Ishikawa (cell line): ENCODE measurements at regions not wholly inside any gene's neighbourhood (a gene's known extent, or its start where the extent isn't known, plus 50 kb on each side); places are given as distances from the start of the nearest gene placed in this dataset.

Experiments used
- CEBPB ChIP-seq: IDR thresholded peaks from 2 replicates; pipeline ENCODE4 v1.6.1; 2012
- CREB1 ChIP-seq: IDR thresholded peaks from 2 replicates; pipeline ENCODE4 v1.6.1; 2012; ENCODE audit warnings: low read depth
- EGR1 ChIP-seq: IDR thresholded peaks from 2 replicates; pipeline ENCODE4 v1.6.1; 2012
- EP300 ChIP-seq: IDR thresholded peaks from 2 replicates; pipeline ENCODE4 v1.6.1; 2012; ENCODE audit warnings: borderline replicate concordance
- FOXM1 ChIP-seq: IDR thresholded peaks from 2 replicates; pipeline ENCODE4 v1.6.1; 2012; ENCODE audit warnings: low read depth, borderline replicate concordance
- MAX ChIP-seq: IDR thresholded peaks from 2 replicates; pipeline ENCODE4 v1.6.1; 2012
- NFIC ChIP-seq: IDR thresholded peaks from 2 replicates; pipeline ENCODE4 v1.6.1; 2012
- RAD21 ChIP-seq: IDR thresholded peaks from 2 replicates; pipeline ENCODE4 v1.6.1; 2012; ENCODE audit warnings: low read depth
- REST ChIP-seq: IDR thresholded peaks from 2 replicates; pipeline ENCODE4 v1.6.1; 2012; ENCODE audit warnings: low read depth, mild to moderate bottlenecking
- TAF1 ChIP-seq: IDR thresholded peaks from 2 replicates; pipeline ENCODE4 v1.6.1; 2012; ENCODE audit warnings: low read depth, mild to moderate bottlenecking
- TCF12 ChIP-seq: IDR thresholded peaks from 2 replicates; pipeline ENCODE4 v1.6.1; 2012; ENCODE audit warnings: low read depth
- TEAD4 ChIP-seq: IDR thresholded peaks from 2 replicates; pipeline ENCODE4 v1.6.1; 2012
- YY1 ChIP-seq: IDR thresholded peaks from 2 replicates; pipeline ENCODE4 v1.6.1; 2012; ENCODE audit warnings: low read depth
- ZBTB7A ChIP-seq: IDR thresholded peaks from 2 replicates; pipeline ENCODE4 v1.6.1; 2012; ENCODE audit warnings: low read depth
- TF ChIP-seq, protein P1 (sequence below): IDR thresholded peaks from 2 replicates; pipeline ENCODE4 v1.6.1; 2012

GRCh38 chr4:128345650-128346049 is 58.0 kb upstream of the PGRMC2 start:
- TF ChIP-seq RAD21 (no peak), TEAD4 (no peak), FOXM1 (no peak), CEBPB (no peak), CREB1 (no peak), REST (no peak), TAF1 (no peak), YY1 (no peak), ZBTB7A (no peak), MAX (no peak), TCF12 (no peak)
- TF ChIP-seq, protein P1, sequence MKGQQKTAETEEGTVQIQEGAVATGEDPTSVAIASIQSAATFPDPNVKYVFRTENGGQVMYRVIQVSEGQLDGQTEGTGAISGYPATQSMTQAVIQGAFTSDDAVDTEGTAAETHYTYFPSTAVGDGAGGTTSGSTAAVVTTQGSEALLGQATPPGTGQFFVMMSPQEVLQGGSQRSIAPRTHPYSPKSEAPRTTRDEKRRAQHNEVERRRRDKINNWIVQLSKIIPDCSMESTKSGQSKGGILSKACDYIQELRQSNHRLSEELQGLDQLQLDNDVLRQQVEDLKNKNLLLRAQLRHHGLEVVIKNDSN, result no peak

DNA sequence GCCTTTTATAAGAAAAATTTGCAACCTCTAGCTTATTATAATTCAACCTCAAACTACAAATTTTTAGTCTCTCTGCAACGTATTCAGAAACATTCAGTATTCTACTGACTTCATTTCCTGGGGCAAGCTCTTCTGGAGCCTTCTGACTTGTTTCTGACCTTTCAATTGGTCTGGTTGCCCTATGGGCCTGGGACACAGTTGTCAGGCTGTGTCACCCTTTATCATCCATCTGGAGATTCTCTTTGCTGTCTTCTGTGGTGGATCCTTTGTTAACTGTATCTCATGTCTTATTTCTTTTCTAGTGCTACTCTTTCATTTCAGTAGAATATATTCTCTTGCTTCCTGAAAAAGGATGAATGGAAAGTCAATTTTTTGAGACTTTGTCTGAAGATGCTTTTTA is 55.1 kb upstream of the PGRMC2 start:
- TF ChIP-seq FOXM1, result no peak
- TF ChIP-seq EP300, result no peak
- TF ChIP-seq, protein P1, result no peak
- TF ChIP-seq CREB1, result no peak
- no peak for TF ChIP-seq EGR1
- no peak for TF ChIP-seq TEAD4
- no peak for TF ChIP-seq MAX
- no peak for TF ChIP-seq REST
- no peak for TF ChIP-seq NFIC
- TF ChIP-seq TAF1, result no peak
- TF ChIP-seq CEBPB, result no peak
- no peak for TF ChIP-seq ZBTB7A
- TF ChIP-seq YY1, result no peak
- TF ChIP-seq RAD21, result no peak
- TF ChIP-seq TCF12, result no peak

DNA sequence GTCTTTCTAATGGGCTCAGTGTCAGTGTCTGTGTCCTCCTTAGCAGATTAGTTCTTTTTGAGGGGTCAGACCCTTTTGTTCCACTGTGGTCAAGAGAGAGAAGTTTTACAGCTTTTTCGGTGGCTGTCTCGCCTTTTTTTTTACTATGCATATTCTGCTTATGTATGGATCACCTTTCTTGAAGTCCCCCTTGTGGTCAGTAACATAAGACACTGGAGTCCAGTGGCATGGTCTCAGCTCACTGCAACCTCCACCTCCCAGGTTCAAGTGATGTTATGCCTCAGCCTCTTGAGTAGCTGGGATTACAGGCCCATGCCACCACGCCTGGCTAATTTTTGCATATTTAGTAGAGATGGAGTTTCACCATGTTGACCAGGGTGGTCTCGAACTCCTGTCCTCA is 54.0 kb upstream of the PGRMC2 start:
- TF ChIP-seq RAD21 (peak; percentile 24; the same call in 1 of the 2 replicates), CEBPB (no peak)

DNA sequence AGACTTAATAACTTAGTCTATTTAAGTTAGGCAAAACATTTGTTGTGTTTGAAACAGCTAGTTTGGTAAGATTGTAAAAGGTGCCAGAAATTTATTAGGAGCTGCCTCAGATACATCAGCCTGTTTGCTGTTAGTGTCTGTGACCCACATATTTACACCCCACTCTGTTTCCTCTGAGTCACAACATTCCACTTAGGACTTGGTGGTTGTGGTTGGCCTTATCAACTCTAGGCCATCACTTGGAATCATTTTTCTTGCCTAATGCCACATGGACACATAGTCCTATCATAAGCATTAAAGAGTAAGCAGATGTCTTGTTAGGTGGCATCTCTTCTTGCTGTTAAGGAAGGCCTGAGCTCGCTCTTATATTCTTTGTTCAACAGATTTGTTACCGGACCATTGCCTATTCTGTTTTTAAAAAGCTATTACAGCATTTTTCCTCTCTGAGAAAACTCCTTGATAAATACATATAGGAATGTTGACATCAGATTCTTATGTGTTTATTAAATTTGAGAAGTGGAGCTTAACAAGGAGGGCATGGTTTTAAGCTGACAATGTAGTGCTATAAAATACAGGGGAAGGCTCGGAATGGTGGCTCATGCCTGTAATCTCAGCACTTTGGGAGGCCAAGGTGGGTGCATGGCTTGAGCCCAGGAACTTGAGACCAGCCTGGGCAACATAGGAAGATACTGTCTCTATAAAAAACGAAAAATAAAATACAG is 51.2 kb upstream of the PGRMC2 start:
- TF ChIP-seq, protein P1, result no peak
- TF ChIP-seq RAD21 (no peak), EP300 (no peak), TEAD4 (no peak), FOXM1 (no peak), CEBPB (no peak), YY1 (no peak), REST (no peak), MAX (no peak), TAF1 (no peak), EGR1 (no peak), ZBTB7A (no peak), CREB1 (no peak), NFIC (no peak), TCF12 (no peak)
